Liver (tissue), 8 donors: ENCODE measurements at regions not wholly inside any gene's neighbourhood (a gene's known extent, or its start where the extent isn't known, plus 50 kb on each side); places are given as distances from the start of the nearest gene placed in this dataset.
A peak's percentile ranks its signal among the peaks of the same experiment; 100 is the strongest.

Source experiments
- DNase-seq: peaks from one replicate; pipeline ENCODE4 v3.0.0-alpha.2; 2017; ENCODE audit warnings: low spot score
- H3K27ac ChIP-seq, 2 donors: one replicate each; pipeline ENCODE4 v1.7.0; 2013; ENCODE audit warnings: inconsistent platforms in 2 of 2, low read length in 2 of 2, control low read depth in 1 of 2, low read depth in 1 of 2, mild to moderate bottlenecking in 1 of 2
- H3K27me3 ChIP-seq, 4 donors: one replicate each; pipeline versions ENCODE4 v1.6.1 to v1.7.0; 2013; ENCODE audit warnings: low read length in 3 of 4, inconsistent platforms in 1 of 4, mild to moderate bottlenecking in 1 of 4, moderate library complexity in 1 of 4; ENCODE audit not compliant: control insufficient read depth in 4 of 4, insufficient read depth in 4 of 4
- H3K36me3 ChIP-seq, 4 donors: one replicate each; pipeline versions ENCODE4 v1.6.1 to v1.7.0; 2013; ENCODE audit warnings: low read length in 3 of 4, mild to moderate bottlenecking in 3 of 4, low read depth in 1 of 4, moderate library complexity in 1 of 4; ENCODE audit not compliant: control insufficient read depth in 4 of 4, insufficient read depth in 3 of 4
- H3K4me1 ChIP-seq, 4 donors: one replicate each; pipeline versions ENCODE4 v1.6.1 to v1.7.0; 2013; ENCODE audit warnings: low read length in 3 of 4, mild to moderate bottlenecking in 3 of 4, moderate library complexity in 1 of 4; ENCODE audit not compliant: control insufficient read depth in 4 of 4, insufficient read depth in 4 of 4
- H3K4me3 ChIP-seq, 3 donors: one replicate each; pipeline versions ENCODE4 v1.6.1 to v1.7.0; 2013; ENCODE audit warnings: low read length in 3 of 3, control low read depth in 1 of 3, low read depth in 1 of 3, mild to moderate bottlenecking in 1 of 3
- H3K9ac ChIP-seq, 2 donors: one replicate each; pipeline ENCODE4 v1.7.0; 2013; ENCODE audit warnings: low read length in 2 of 2, mild to moderate bottlenecking in 2 of 2, moderate library complexity in 2 of 2, control low read depth in 1 of 2, low read depth in 1 of 2
- H3K9me3 ChIP-seq, 4 donors: one replicate each; pipeline versions ENCODE4 v1.6.1 to v1.7.0; 2013; ENCODE audit warnings: low read length in 3 of 4; ENCODE audit not compliant: control insufficient read depth in 4 of 4
- ATF3 ChIP-seq: IDR thresholded peaks from 2 replicates; pipeline ENCODE4 v1.6.1; 2016; ENCODE audit warnings: antibody characterized with exemption
- CTCF ChIP-seq: fragments of 150-350 bp; IDR thresholded peaks from 2 replicates; pipeline ENCODE4 v1.5.1; 2017; ENCODE audit warnings: improper control_type of control experiment, low read depth, low read length; ENCODE audit not compliant: missing input control
- EGR1 ChIP-seq, 2 donors: IDR thresholded peaks; 2 replicates each; pipeline ENCODE4 v1.6.1; 2016 to 2018; ENCODE audit warnings: antibody characterized with exemption in 2 of 2, low read depth in 2 of 2
- FOXA1 ChIP-seq: IDR thresholded peaks from 2 replicates; pipeline ENCODE4 v1.6.1; 2016; ENCODE audit warnings: antibody characterized with exemption
- FOXA2 ChIP-seq: IDR thresholded peaks from 2 replicates; pipeline ENCODE4 v1.6.1; 2016; ENCODE audit warnings: antibody characterized with exemption
- GABPA ChIP-seq, 2 donors: IDR thresholded peaks in 1 of 2; conservative IDR thresholded peaks in 1 of 2; 2 replicates each; pipeline ENCODE4 v1.6.1; 2016; ENCODE audit warnings: antibody characterized with exemption in 2 of 2, mild to moderate bottlenecking in 1 of 2, moderate library complexity in 1 of 2
- HNF4A ChIP-seq, 2 donors: conservative IDR thresholded peaks; 2 replicates each; pipeline ENCODE4 v1.6.1; 2016; ENCODE audit warnings: antibody characterized with exemption in 2 of 2, mild to moderate bottlenecking in 2 of 2
- HNF4G ChIP-seq: IDR thresholded peaks from 2 replicates; pipeline ENCODE4 v1.6.1; 2016; ENCODE audit warnings: antibody characterized with exemption
- MAX ChIP-seq: IDR thresholded peaks from 2 replicates; pipeline ENCODE4 v1.6.1; 2016; ENCODE audit warnings: antibody characterized with exemption
- NR2F2 ChIP-seq: IDR thresholded peaks from 2 replicates; pipeline ENCODE4 v1.6.1; 2016; ENCODE audit warnings: antibody characterized with exemption
- RAD21 ChIP-seq, 2 donors: IDR thresholded peaks; 2 replicates each; pipeline ENCODE4 v1.6.1; 2016; ENCODE audit warnings: antibody characterized with exemption in 2 of 2, mild to moderate bottlenecking in 2 of 2
- REST ChIP-seq: IDR thresholded peaks from 2 replicates; pipeline ENCODE4 v1.6.1; 2016; ENCODE audit warnings: antibody characterized with exemption, mild to moderate bottlenecking
- RXRA ChIP-seq, 2 donors: IDR thresholded peaks; 2 replicates each; pipeline ENCODE4 v1.6.1; 2017 to 2018; ENCODE audit warnings: antibody characterized with exemption in 2 of 2, mild to moderate bottlenecking in 1 of 2
- SP1 ChIP-seq: IDR thresholded peaks from 2 replicates; pipeline ENCODE4 v1.6.1; 2018; ENCODE audit warnings: antibody characterized with exemption, mild to moderate bottlenecking
- TAF1 ChIP-seq: conservative IDR thresholded peaks from 2 replicates; pipeline ENCODE4 v1.6.1; 2016; ENCODE audit warnings: antibody characterized with exemption, mild to moderate bottlenecking
- YY1 ChIP-seq: IDR thresholded peaks from 2 replicates; pipeline ENCODE4 v1.6.1; 2016; ENCODE audit warnings: antibody characterized with exemption, mild to moderate bottlenecking
- ZBTB33 ChIP-seq: IDR thresholded peaks from 2 replicates; pipeline ENCODE4 v1.6.1; 2016; ENCODE audit warnings: antibody characterized with exemption
- WGBS: extraction: QIAGEN DNeasy Blood & Tissue Kit; methylation state at CpG from one replicate; pipeline ENCODE4 v1.1.7; 2013; 5-methylcytosine and 5-hydroxymethylcytosine counted together
- donor health status: healthy.
- donor health status: healthy.
- donor health status: healthy.
- donor health status: healthy.
- donor health status: healthy.

- peak; percentile 64 for DNase-seq
- H3K27me3 ChIP-seq: no peaks in the 10 kb centered on the region
- H3K4me1 ChIP-seq: peaks cover 0 to 12% (median 8%) of the 10 kb centered on the region in 4 donors
- 91% methylated on average over 5 of the region's 5 CpGs for WGBS
- no peak overlapping the region for H3K4me3 ChIP-seq
- H3K27ac ChIP-seq: no peak overlapping the region
- peaks cover 0 to 5% (median under 1%) of the 10 kb centered on the region in 4 donors for H3K9me3 ChIP-seq
- H3K9ac ChIP-seq: no peak overlapping the region
- H3K36me3 ChIP-seq: no peaks in the 10 kb centered on the region
- TF ChIP-seq TAF1 (no peak), FOXA2 (no peak), ZBTB33 (no peak), CTCF (no peak), SP1 (no peak), REST (no peak), MAX (no peak), HNF4G (no peak), YY1 (no peak), FOXA1 (no peak), EGR1 (IDR thresholded peaks at IDR 0.05; ENCODE audit: low read depth in 2 of 2) (no peak), GABPA (IDR thresholded peaks at IDR 0.05 in 1 of 2, conservative IDR thresholded peaks at IDR 0.05 in 1 of 2) (no peak), RXRA (IDR thresholded peaks at IDR 0.05) (no peak), NR2F2 (no peak), HNF4A (conservative IDR thresholded peaks at IDR 0.05) (no peak), ATF3 (no peak), RAD21 (IDR thresholded peaks at IDR 0.05) (no peak)
These were observed 71.9 kb upstream of the SPATA31E1 start for GRCh38 chr9:87810679-87811178.
